ENCODE measurements at regions not wholly inside any gene's neighbourhood (a gene's known extent, or its start where the extent isn't known, plus 50 kb on each side); places are given as distances from the start of the nearest gene placed in this dataset.

GRCh38 chr21:20026543-20026942 is 971.7 kb upstream of the NCAM2 start:
- ChIA-PET POLR2A (no interaction called here), CTCF (no interaction called here)
- intact Hi-C loops (cut with micrococcal nuclease) (no loop called here), dilution Hi-C loops (cut with MboI; ENCODE audit: extremely low pct_ligation_motif_present, low sequenced_read_pairs) (no loop called here)
- Histone ChIP-seq H3K4me2 (ENCODE audit: insufficient read depth, low read length) (no peak overlapping the region), H3K4me1 (ENCODE audit: control insufficient read depth, extremely low read depth, insufficient read depth, low read length) (no peaks in the 10 kb centered on the region), H2AFZ (ENCODE audit: low read depth, low read length) (no peak overlapping the region), H3K79me2 (ENCODE audit: control insufficient read depth, insufficient read depth, low read length) (no peaks in the 10 kb centered on the region), H3K27ac (ENCODE audit: insufficient read depth, low read depth, low read length) (no peak overlapping the region), H3K36me3 (ENCODE audit: control insufficient read depth in 2 of 2, extremely low read depth in 1 of 2, insufficient read depth in 2 of 2, low read length in 2 of 2) (no peaks in the 10 kb centered on the region), H3K4me3 (replicated peaks in 1 of 3; ENCODE audit: insufficient read depth in 1 of 3, low read depth in 1 of 3, low read length in 3 of 3) (no peak overlapping the region), H3K9me1 (replicated peaks; ENCODE audit: control insufficient read depth, extremely low read depth, insufficient read depth, low read length) (no peaks in the 10 kb centered on the region), H3K27me3 (ENCODE audit: control insufficient read depth in 2 of 2, insufficient read depth in 2 of 2, low read length in 2 of 2) (no peaks in the 10 kb centered on the region), H4K20me1 (replicated peaks; ENCODE audit: control insufficient read depth, extremely low read depth, insufficient read depth, low read length) (no peaks in the 10 kb centered on the region), H3K9ac (replicated peaks; ENCODE audit: extremely low read depth, insufficient read depth, low read length) (no peak overlapping the region), H3K9me3 (replicated peaks; ENCODE audit: control insufficient read depth, insufficient read depth, low read length) (no peaks in the 10 kb centered on the region)
- DNase-seq (ENCODE audit: low read depth, low spot score) (no peak), FAIRE-seq (no peak)
- no TSS peak for BruUV-seq (replicated peaks)
- TF ChIP-seq GATA2 (IDR thresholded peaks at IDR 0.05; ENCODE audit: insufficient read depth, insufficient read length, low read depth, low read length) = no peak
- TF ChIP-seq EZH2 (IDR thresholded peaks at IDR 0.05; ENCODE audit: borderline replicate concordance, low read depth, low read length, severe bottlenecking) = no peak
- no peak for TF ChIP-seq FOS (IDR thresholded peaks at IDR 0.05; ENCODE audit: borderline replicate concordance, insufficient read depth, low read length)
- no peak for TF ChIP-seq POLR2A (IDR thresholded peaks at IDR 0.05; ENCODE audit: low read depth, low read length)
- TF ChIP-seq POLR2AphosphoS5 (IDR thresholded peaks at IDR 0.05; ENCODE audit: insufficient read depth, low read depth, low read length) = no peak
- no peak for TF ChIP-seq JUN (IDR thresholded peaks at IDR 0.05; ENCODE audit: borderline replicate concordance, insufficient read depth, insufficient read length, low read depth)

GRCh38 chr21:20030390-20030789 is 967.8 kb upstream of the NCAM2 start:
- Histone ChIP-seq H4K20me1 (replicated peaks; ENCODE audit: control insufficient read depth, extremely low read depth, insufficient read depth, low read length) (no peaks in the 10 kb centered on the region), H3K9me1 (replicated peaks; ENCODE audit: control insufficient read depth, extremely low read depth, insufficient read depth, low read length) (no peaks in the 10 kb centered on the region), H3K79me2 (ENCODE audit: control insufficient read depth, insufficient read depth, low read length) (no peaks in the 10 kb centered on the region), H2AFZ (ENCODE audit: low read depth, low read length) (no peak overlapping the region), H3K4me2 (ENCODE audit: insufficient read depth, low read length) (no peak overlapping the region), H3K27me3 (ENCODE audit: control insufficient read depth in 2 of 2, insufficient read depth in 2 of 2, low read length in 2 of 2) (no peaks in the 10 kb centered on the region), H3K9ac (replicated peaks; ENCODE audit: extremely low read depth, insufficient read depth, low read length) (no peak overlapping the region), H3K4me3 (replicated peaks in 1 of 3; ENCODE audit: insufficient read depth in 1 of 3, low read depth in 1 of 3, low read length in 3 of 3) (no peak overlapping the region), H3K27ac (ENCODE audit: insufficient read depth, low read depth, low read length) (no peak overlapping the region), H3K4me1 (ENCODE audit: control insufficient read depth, extremely low read depth, insufficient read depth, low read length) (no peaks in the 10 kb centered on the region), H3K36me3 (ENCODE audit: control insufficient read depth in 2 of 2, extremely low read depth in 1 of 2, insufficient read depth in 2 of 2, low read length in 2 of 2) (no peaks in the 10 kb centered on the region), H3K9me3 (replicated peaks; ENCODE audit: control insufficient read depth, insufficient read depth, low read length) (no peaks in the 10 kb centered on the region)
- CTCF ChIA-PET = interaction anchor here (0.6 to 0.7 kb wide), 2 partner anchors 361 to 478 kb away, joined by 3 to 4 read pairs; no protein-coding TSS in a partner anchor
- FAIRE-seq (no peak), DNase-seq (ENCODE audit: low read depth, low spot score) (no peak)
- dilution Hi-C loops (cut with MboI; ENCODE audit: extremely low pct_ligation_motif_present, low sequenced_read_pairs) (no loop called here), intact Hi-C loops (cut with micrococcal nuclease) (no loop called here)
- no peak for TF ChIP-seq GATA2 (IDR thresholded peaks at IDR 0.05; ENCODE audit: insufficient read depth, insufficient read length, low read depth, low read length)
- TF ChIP-seq FOS (IDR thresholded peaks at IDR 0.05; ENCODE audit: borderline replicate concordance, insufficient read depth, low read length) = no peak
- no peak for TF ChIP-seq MAX (IDR thresholded peaks at IDR 0.05; ENCODE audit: insufficient read depth, insufficient read length)
- no peak for TF ChIP-seq MYC (IDR thresholded peaks at IDR 0.05; ENCODE audit: low read depth, low read length)
- TF ChIP-seq CTCF (IDR thresholded peaks at IDR 0.05; ENCODE audit: extremely low read depth in 1 of 2, insufficient read depth in 1 of 2, low read depth in 1 of 2, low read length in 2 of 2) = no peak
- no peak for TF ChIP-seq EZH2 (IDR thresholded peaks at IDR 0.05; ENCODE audit: borderline replicate concordance, low read depth, low read length, severe bottlenecking)
- no peak for TF ChIP-seq JUN (IDR thresholded peaks at IDR 0.05; ENCODE audit: borderline replicate concordance, insufficient read depth, insufficient read length, low read depth)
- no TSS peak for BruUV-seq (replicated peaks)
- POLR2A ChIA-PET = interaction anchor here (0.6 kb wide), 1 partner anchor 390 kb away, joined by 7 read pairs; no protein-coding TSS in a partner anchor

Measured in endothelial cell of umbilical vein (primary cell).